ENCODE measurements at regions not wholly inside any gene's neighbourhood (a gene's known extent, or its start where the extent isn't known, plus 50 kb on each side); places are given as distances from the start of the nearest gene placed in this dataset.

DNA sequence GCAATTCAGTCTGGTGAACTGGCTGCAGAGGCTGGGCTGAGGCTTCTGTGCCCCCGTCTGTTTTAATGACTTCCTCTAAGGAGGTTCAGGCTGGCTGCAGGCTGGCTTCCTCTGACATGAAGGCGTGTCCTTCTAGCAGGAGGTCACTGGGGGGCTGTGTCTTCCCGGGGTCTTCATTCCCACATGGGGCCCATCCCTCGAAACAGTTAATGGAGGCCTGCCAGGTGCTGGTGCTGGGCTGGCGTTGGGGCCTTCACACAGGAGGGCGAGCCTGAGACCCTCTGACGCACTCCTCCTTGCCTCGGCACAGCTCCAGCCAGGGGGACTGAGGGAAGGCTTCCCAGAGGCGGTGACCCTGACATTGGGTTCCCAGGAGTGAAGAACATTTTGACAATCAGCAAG lies 57.7 kb upstream of the DLK1 start:
- TF ChIP-seq, protein P1, sequence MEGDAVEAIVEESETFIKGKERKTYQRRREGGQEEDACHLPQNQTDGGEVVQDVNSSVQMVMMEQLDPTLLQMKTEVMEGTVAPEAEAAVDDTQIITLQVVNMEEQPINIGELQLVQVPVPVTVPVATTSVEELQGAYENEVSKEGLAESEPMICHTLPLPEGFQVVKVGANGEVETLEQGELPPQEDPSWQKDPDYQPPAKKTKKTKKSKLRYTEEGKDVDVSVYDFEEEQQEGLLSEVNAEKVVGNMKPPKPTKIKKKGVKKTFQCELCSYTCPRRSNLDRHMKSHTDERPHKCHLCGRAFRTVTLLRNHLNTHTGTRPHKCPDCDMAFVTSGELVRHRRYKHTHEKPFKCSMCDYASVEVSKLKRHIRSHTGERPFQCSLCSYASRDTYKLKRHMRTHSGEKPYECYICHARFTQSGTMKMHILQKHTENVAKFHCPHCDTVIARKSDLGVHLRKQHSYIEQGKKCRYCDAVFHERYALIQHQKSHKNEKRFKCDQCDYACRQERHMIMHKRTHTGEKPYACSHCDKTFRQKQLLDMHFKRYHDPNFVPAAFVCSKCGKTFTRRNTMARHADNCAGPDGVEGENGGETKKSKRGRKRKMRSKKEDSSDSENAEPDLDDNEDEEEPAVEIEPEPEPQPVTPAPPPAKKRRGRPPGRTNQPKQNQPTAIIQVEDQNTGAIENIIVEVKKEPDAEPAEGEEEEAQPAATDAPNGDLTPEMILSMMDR (IDR thresholded peaks at IDR 0.05; ENCODE audit: low read depth, low read length), result no peak
- TF ChIP-seq EZH2phosphoT487 (IDR thresholded peaks at IDR 0.05; ENCODE audit: low read depth), result no peak

All from OCI-LY3 (cell line).